SK-N-SH (cell line): ENCODE measurements at regions not wholly inside any gene's neighbourhood (a gene's known extent, or its start where the extent isn't known, plus 50 kb on each side); places are given as distances from the start of the nearest gene placed in this dataset.

ENCODE experiments used
- CTCF ChIP-seq: fragments of 200-600 bp; sonication (generic); IDR thresholded peaks from 2 replicates; pipeline ENCODE4 v1.6.1; 2017; ENCODE audit warnings: antibody characterized with exemption, mild to moderate bottlenecking, moderate library complexity
- EP300 ChIP-seq, 2 experiments: IDR thresholded peaks; 2 replicates each; pipeline versions ENCODE4 v1.4.0 to v1.6.1; 2012; ENCODE audit warnings: borderline replicate concordance in 1 of 2, low read depth in 1 of 2, low read length in 1 of 2
- EZH2phosphoT487 ChIP-seq: fragments of 200-600 bp; sonication (generic); IDR thresholded peaks from 2 replicates; pipeline ENCODE4 v1.6.1; 2017; ENCODE audit warnings: low read depth, mixed run types, mild to moderate bottlenecking, antibody characterized with exemption, moderate library complexity, borderline replicate concordance
- FOXM1 ChIP-seq: IDR thresholded peaks from 2 replicates; pipeline ENCODE4 v1.4.0; 2012; ENCODE audit warnings: low read depth, mild to moderate bottlenecking
- IRF3 ChIP-seq: fragments of 150-350 bp; IDR thresholded peaks from 2 replicates; pipeline ENCODE4 v1.6.1; 2016; ENCODE audit warnings: mild to moderate bottlenecking, low read depth, low read length
- NRF1 ChIP-seq: IDR thresholded peaks from 2 replicates; pipeline ENCODE4 v1.6.1; 2012; ENCODE audit warnings: low read depth, mild to moderate bottlenecking, low read length
- POLR2AphosphoS5 ChIP-seq: IDR thresholded peaks from 2 replicates; pipeline ENCODE4 v1.6.1; 2012; ENCODE audit warnings: low read depth, low read length
- RCOR1 ChIP-seq: fragments of 150-350 bp; IDR thresholded peaks from 2 replicates; pipeline ENCODE4 v1.6.1; 2017; ENCODE audit warnings: antibody characterized with exemption, low read length
- RXRA ChIP-seq: IDR thresholded peaks from 2 replicates; pipeline ENCODE4 v1.4.0; 2012; ENCODE audit warnings: low read depth, mild to moderate bottlenecking, borderline replicate concordance
- SIN3A ChIP-seq: IDR thresholded peaks from 2 replicates; pipeline ENCODE4 v1.6.1; 2012; ENCODE audit warnings: low read depth, mild to moderate bottlenecking, low read length, moderate library complexity, borderline replicate concordance
- TAF1 ChIP-seq: IDR thresholded peaks from 2 replicates; pipeline ENCODE4 v1.6.1; 2012; ENCODE audit warnings: low read depth, mild to moderate bottlenecking, low read length, moderate library complexity, borderline replicate concordance
- TEAD4 ChIP-seq: IDR thresholded peaks from 2 replicates; pipeline ENCODE4 v1.4.0; 2012; ENCODE audit warnings: mild to moderate bottlenecking, borderline replicate concordance; ENCODE audit not compliant: insufficient read depth
- TF ChIP-seq, protein P1 (sequence below): IDR thresholded peaks from 2 replicates; pipeline ENCODE4 v1.4.0; 2012; ENCODE audit warnings: low read depth
- TF ChIP-seq, protein P2 (sequence below): fragments of 150-350 bp; IDR thresholded peaks from 2 replicates; pipeline ENCODE4 v1.6.1; 2017; ENCODE audit warnings: antibody characterized with exemption, low read length, low read depth, borderline replicate concordance

GRCh38 chr1:8084913-8085312, 58.8 kb upstream of the ERRFI1 start:
- TF ChIP-seq, protein P1, sequence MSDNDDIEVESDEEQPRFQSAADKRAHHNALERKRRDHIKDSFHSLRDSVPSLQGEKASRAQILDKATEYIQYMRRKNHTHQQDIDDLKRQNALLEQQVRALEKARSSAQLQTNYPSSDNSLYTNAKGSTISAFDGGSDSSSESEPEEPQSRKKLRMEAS: no peak
- no peak for TF ChIP-seq CTCF
- no peak for TF ChIP-seq IRF3
- TF ChIP-seq POLR2AphosphoS5: no peak
- TF ChIP-seq TEAD4: no peak
- no peak for TF ChIP-seq EZH2phosphoT487
- no peak for TF ChIP-seq SIN3A
- TF ChIP-seq EP300 (IDR thresholded peaks at IDR 0.05; ENCODE audit: borderline replicate concordance in 1 of 2, low read depth in 1 of 2, low read length in 1 of 2): no peak
- TF ChIP-seq, protein P2, sequence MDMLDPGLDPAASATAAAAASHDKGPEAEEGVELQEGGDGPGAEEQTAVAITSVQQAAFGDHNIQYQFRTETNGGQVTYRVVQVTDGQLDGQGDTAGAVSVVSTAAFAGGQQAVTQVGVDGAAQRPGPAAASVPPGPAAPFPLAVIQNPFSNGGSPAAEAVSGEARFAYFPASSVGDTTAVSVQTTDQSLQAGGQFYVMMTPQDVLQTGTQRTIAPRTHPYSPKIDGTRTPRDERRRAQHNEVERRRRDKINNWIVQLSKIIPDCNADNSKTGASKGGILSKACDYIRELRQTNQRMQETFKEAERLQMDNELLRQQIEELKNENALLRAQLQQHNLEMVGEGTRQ: no peak
- no peak for TF ChIP-seq RCOR1
- TF ChIP-seq RXRA: no peak
- no peak for TF ChIP-seq TAF1
- TF ChIP-seq FOXM1: no peak
- TF ChIP-seq NRF1: no peak
